ENCODE measurements at regions not wholly inside any gene's neighbourhood (a gene's known extent, or its start where the extent isn't known, plus 50 kb on each side); places are given as distances from the start of the nearest gene placed in this dataset.

DNA sequence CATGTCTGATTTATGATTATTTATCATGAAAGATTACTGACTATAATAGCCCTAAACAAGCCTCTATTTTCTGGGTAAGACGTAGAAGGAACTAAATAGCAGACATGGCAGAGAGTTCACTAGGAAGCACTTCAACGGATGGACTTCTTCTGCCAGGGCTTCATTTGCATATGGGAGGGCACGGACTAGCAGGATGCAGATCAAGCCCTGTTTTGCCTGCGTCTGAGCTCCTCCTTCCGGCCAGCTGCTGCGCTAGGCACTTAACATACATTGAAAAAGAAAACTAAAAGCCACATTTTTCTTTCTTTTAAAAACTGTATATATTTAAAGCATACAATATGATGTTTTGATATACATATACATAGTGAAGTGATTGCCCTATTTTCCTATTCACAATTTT is 340.0 kb upstream of the MEX3C start:
- CTCF ChIA-PET: no interaction called here
- Mint-ChIP-seq H3K36me3 (ENCODE audit: insufficient read depth, unreplicated experiment) (no peaks in the 10 kb centered on the region), H3K4me1 (ENCODE audit: low read depth, unreplicated experiment) (no peaks in the 10 kb centered on the region), H3K27ac (ENCODE audit: unreplicated experiment) (no peak overlapping the region), H3K9me3 (ENCODE audit: low read depth, unreplicated experiment) (no peaks in the 10 kb centered on the region), H3K27me3 (ENCODE audit: unreplicated experiment) (no peaks in the 10 kb centered on the region), H3K4me3 (ENCODE audit: low read depth, unreplicated experiment) (no peak overlapping the region)
- no TSS peak for BruUV-seq (replicated peaks)
- intact Hi-C loops (cut with micrococcal nuclease; ENCODE audit: unreplicated experiment): loop anchor here (1.0 to 10.0 kb wide), 7 partner anchors 105 to 427 kb away; partner anchors contain the start of gene MEX3C
- peak; percentile 33 for TF ChIP-seq CTCF (IDR thresholded peaks at IDR 0.05; ENCODE audit: unreplicated experiment)
- DNase-seq: peak; percentile 68

DNA sequence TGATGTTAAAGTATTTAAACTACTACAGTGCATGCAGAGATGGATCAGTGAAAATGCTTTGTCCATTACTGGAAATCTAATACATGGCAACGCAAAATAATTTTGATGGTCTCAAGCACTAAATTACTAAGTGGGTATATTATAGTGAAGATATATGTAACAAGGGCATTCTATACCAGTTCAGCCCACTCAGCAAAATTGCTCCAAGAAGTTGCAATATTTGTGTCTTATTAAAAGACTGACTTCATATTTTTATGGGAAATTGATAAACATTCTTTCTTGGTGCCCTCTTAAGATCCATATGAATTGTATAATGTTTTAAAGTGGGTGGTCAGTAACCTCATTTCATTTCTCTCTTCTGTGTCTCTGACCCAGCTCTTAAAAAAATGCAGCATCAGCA is 343.1 kb upstream of the MEX3C start:
- TF ChIP-seq CTCF (IDR thresholded peaks at IDR 0.05; ENCODE audit: unreplicated experiment): no peak
- Mint-ChIP-seq H3K36me3 (ENCODE audit: insufficient read depth, unreplicated experiment) (no peaks in the 10 kb centered on the region), H3K4me3 (ENCODE audit: low read depth, unreplicated experiment) (no peak overlapping the region), H3K27ac (ENCODE audit: unreplicated experiment) (no peak overlapping the region), H3K4me1 (ENCODE audit: low read depth, unreplicated experiment) (no peaks in the 10 kb centered on the region), H3K9me3 (ENCODE audit: low read depth, unreplicated experiment) (no peaks in the 10 kb centered on the region), H3K27me3 (ENCODE audit: unreplicated experiment) (no peaks in the 10 kb centered on the region)
- no TSS peak for BruUV-seq (replicated peaks)
- DNase-seq: no peak
- CTCF ChIA-PET: no interaction called here
- intact Hi-C loops (cut with micrococcal nuclease; ENCODE audit: unreplicated experiment): no loop called here

- H3K36me3 Mint-ChIP-seq (ENCODE audit: insufficient read depth, unreplicated experiment): no peaks in the 10 kb centered on the region
- no peaks in the 10 kb centered on the region for H3K27me3 Mint-ChIP-seq (ENCODE audit: unreplicated experiment)
- no peak for TF ChIP-seq CTCF (IDR thresholded peaks at IDR 0.05; ENCODE audit: unreplicated experiment)
- H3K27ac Mint-ChIP-seq (ENCODE audit: unreplicated experiment): no peak overlapping the region
- CTCF ChIA-PET: no interaction called here
- H3K4me1 Mint-ChIP-seq (ENCODE audit: low read depth, unreplicated experiment): no peaks in the 10 kb centered on the region
- no peak overlapping the region for H3K4me3 Mint-ChIP-seq (ENCODE audit: low read depth, unreplicated experiment)
- no peak for DNase-seq
- intact Hi-C loops (cut with micrococcal nuclease; ENCODE audit: unreplicated experiment): no loop called here
- no TSS peak for BruUV-seq (replicated peaks)
- no peaks in the 10 kb centered on the region for H3K9me3 Mint-ChIP-seq (ENCODE audit: low read depth, unreplicated experiment)
These were observed 343.7 kb upstream of the MEX3C start for GRCh38 chr18:51541230-51541629.

DNA sequence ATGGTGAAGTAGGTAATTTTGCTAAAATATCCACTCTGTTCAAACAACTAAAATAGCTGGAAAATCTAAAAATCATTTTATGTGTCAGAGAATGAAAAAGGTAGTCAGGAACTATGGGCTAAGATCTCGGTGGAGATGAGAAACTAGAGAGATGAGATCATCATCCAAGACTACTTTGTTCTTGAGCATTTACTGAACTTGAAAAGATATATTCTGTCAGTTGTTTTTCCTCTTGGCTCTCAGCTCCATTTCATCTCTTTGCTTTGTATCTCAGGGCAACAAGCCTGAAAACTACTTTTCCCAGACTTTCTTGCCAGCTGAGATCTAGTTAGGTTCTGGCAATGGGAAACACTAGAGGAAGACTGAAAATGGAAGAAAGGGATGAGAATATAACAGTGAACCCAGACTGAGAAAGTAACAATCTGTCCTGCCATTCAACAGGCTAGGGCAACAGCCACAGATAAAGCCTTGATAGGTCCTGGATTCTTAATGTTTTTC is 346.2 kb upstream of the MEX3C start:
- CTCF ChIA-PET: interaction anchor here (0.6 kb wide), 1 partner anchor 434 kb away, joined by 3 read pairs; no protein-coding TSS in a partner anchor
- no peak for DNase-seq
- H3K36me3 Mint-ChIP-seq (ENCODE audit: insufficient read depth, unreplicated experiment): no peaks in the 10 kb centered on the region
- no peak overlapping the region for H3K27ac Mint-ChIP-seq (ENCODE audit: unreplicated experiment)
- H3K9me3 Mint-ChIP-seq (ENCODE audit: low read depth, unreplicated experiment): no peaks in the 10 kb centered on the region
- no peaks in the 10 kb centered on the region for H3K27me3 Mint-ChIP-seq (ENCODE audit: unreplicated experiment)
- no TSS peak for BruUV-seq (replicated peaks)
- H3K4me3 Mint-ChIP-seq (ENCODE audit: low read depth, unreplicated experiment): no peak overlapping the region
- intact Hi-C loops (cut with micrococcal nuclease; ENCODE audit: unreplicated experiment): no loop called here
- H3K4me1 Mint-ChIP-seq (ENCODE audit: low read depth, unreplicated experiment): no peaks in the 10 kb centered on the region
- TF ChIP-seq CTCF (IDR thresholded peaks at IDR 0.05; ENCODE audit: unreplicated experiment): no peak

Data from Calu3 (cell line).